DND-41 (cell line): ENCODE measurements at regions not wholly inside any gene's neighbourhood (a gene's known extent, or its start where the extent isn't known, plus 50 kb on each side); places are given as distances from the start of the nearest gene placed in this dataset.

ENCODE experiments used
- EZH2 ChIP-seq: IDR thresholded peaks from 3 replicates; pipeline ENCODE4 v1.6.1; 2012; ENCODE audit warnings: borderline replicate concordance, low read depth, mild to moderate bottlenecking, moderate library complexity, low read length, inconsistent platforms; ENCODE audit not compliant: severe bottlenecking
- TF ChIP-seq, protein P1 (sequence below): IDR thresholded peaks from 2 replicates; pipeline ENCODE4 v1.5.1; 2012; ENCODE audit warnings: borderline replicate concordance, low read length, moderate library complexity, mild to moderate bottlenecking; ENCODE audit not compliant: poor library complexity, severe bottlenecking; ENCODE audit errors: extremely low read depth

DNA sequence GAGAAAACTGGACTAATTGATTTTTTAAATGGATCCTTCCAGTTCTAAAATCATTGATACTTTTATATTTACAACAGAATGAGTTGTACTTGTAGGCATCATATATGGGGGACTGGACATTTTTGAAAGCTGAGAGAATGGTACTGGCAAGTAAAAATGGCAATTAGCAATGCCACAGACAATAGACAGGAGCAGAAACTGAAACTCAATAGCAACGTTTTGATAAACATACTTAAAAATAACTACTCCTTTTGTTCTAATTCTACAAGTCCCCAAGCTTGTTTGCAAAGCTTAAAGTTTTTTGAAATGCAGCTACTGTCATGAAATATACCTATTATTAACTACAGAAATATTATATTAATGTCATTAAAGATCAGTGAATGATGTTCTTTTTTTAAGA lies 52.8 kb upstream of the FBXL7 start:
- TF ChIP-seq EZH2 = no peak
- TF ChIP-seq, protein P1, sequence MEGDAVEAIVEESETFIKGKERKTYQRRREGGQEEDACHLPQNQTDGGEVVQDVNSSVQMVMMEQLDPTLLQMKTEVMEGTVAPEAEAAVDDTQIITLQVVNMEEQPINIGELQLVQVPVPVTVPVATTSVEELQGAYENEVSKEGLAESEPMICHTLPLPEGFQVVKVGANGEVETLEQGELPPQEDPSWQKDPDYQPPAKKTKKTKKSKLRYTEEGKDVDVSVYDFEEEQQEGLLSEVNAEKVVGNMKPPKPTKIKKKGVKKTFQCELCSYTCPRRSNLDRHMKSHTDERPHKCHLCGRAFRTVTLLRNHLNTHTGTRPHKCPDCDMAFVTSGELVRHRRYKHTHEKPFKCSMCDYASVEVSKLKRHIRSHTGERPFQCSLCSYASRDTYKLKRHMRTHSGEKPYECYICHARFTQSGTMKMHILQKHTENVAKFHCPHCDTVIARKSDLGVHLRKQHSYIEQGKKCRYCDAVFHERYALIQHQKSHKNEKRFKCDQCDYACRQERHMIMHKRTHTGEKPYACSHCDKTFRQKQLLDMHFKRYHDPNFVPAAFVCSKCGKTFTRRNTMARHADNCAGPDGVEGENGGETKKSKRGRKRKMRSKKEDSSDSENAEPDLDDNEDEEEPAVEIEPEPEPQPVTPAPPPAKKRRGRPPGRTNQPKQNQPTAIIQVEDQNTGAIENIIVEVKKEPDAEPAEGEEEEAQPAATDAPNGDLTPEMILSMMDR = no peak
